H9 (cell line): ENCODE measurements at regions not wholly inside any gene's neighbourhood (a gene's known extent, or its start where the extent isn't known, plus 50 kb on each side); places are given as distances from the start of the nearest gene placed in this dataset.
A peak's percentile ranks its signal among the peaks of the same experiment; 100 is the strongest.

Experiments
- DNase-seq: peaks from one replicate; pipeline ENCODE4 v3.0.0-alpha.2; 2017
- H2AFZ ChIP-seq: one replicate; pipeline ENCODE4 v1.6.1; 2013; ENCODE audit warnings: mild to moderate bottlenecking, low read length, control low read depth, moderate library complexity
- H2AK5ac ChIP-seq: 2 replicates; pipeline ENCODE4 v1.6.1; 2013; ENCODE audit warnings: low read length, control low read depth, mixed read lengths; ENCODE audit not compliant: insufficient read length
- H2BK120ac ChIP-seq: one replicate; pipeline ENCODE4 v1.6.1; 2013; ENCODE audit warnings: low read depth, mild to moderate bottlenecking, low read length, control low read depth, inconsistent platforms; ENCODE audit not compliant: poor library complexity, severe bottlenecking
- H2BK12ac ChIP-seq: 2 replicates; pipeline ENCODE4 v1.6.1; 2013; ENCODE audit warnings: low read length, control low read depth, mixed read lengths, low read depth; ENCODE audit not compliant: insufficient read length
- H2BK15ac ChIP-seq: 2 replicates; pipeline ENCODE4 v1.6.1; 2013; ENCODE audit warnings: low read depth, low read length, control low read depth
- H2BK20ac ChIP-seq: one replicate; pipeline ENCODE4 v1.6.1; 2013; ENCODE audit warnings: low read depth, mild to moderate bottlenecking, low read length, control low read depth, inconsistent platforms; ENCODE audit not compliant: poor library complexity, severe bottlenecking
- H2BK5ac ChIP-seq: 2 replicates; pipeline ENCODE4 v1.6.1; 2013; ENCODE audit warnings: low read length, control low read depth, mixed read lengths; ENCODE audit not compliant: insufficient read length
- H3K14ac ChIP-seq: 2 replicates; pipeline ENCODE4 v1.6.1; 2013; ENCODE audit warnings: low read length, control low read depth; ENCODE audit not compliant: insufficient read depth
- H3K18ac ChIP-seq: 2 replicates; pipeline ENCODE4 v1.6.1; 2013; ENCODE audit warnings: low read depth, mild to moderate bottlenecking, mixed read lengths, low read length, control low read depth; ENCODE audit not compliant: insufficient read length
- H3K23ac ChIP-seq: 2 replicates; pipeline ENCODE4 v1.6.1; 2013; ENCODE audit warnings: low read length, control low read depth, mixed read lengths, low read depth; ENCODE audit not compliant: insufficient read length
- H3K23me2 ChIP-seq: 2 replicates; pipeline ENCODE4 v1.6.1; 2013; ENCODE audit warnings: low read depth, mild to moderate bottlenecking, mixed read lengths, low read length, control low read depth; ENCODE audit not compliant: insufficient read length, poor library complexity, severe bottlenecking
- H3K27ac ChIP-seq: 2 replicates; pipeline ENCODE4 v1.5.1; 2013; ENCODE audit warnings: low read length, control low read depth, mixed read lengths, low read depth; ENCODE audit not compliant: insufficient read length
- H3K27me3 ChIP-seq: 2 replicates; pipeline ENCODE4 v1.6.1; 2013; ENCODE audit warnings: low read length, control low read depth, inconsistent platforms; ENCODE audit not compliant: insufficient read depth
- H3K4ac ChIP-seq: 2 replicates; pipeline ENCODE4 v1.6.1; 2013; ENCODE audit warnings: low read depth, mild to moderate bottlenecking, control low read depth, inconsistent platforms, low read length, moderate library complexity
- H3K4me1 ChIP-seq: 2 replicates; pipeline ENCODE4 v1.6.1; 2013; ENCODE audit warnings: low read length, control low read depth, inconsistent platforms; ENCODE audit not compliant: insufficient read depth
- H3K4me2 ChIP-seq: 2 replicates; pipeline ENCODE4 v1.6.1; 2013; ENCODE audit warnings: low read length, control low read depth, mixed read lengths; ENCODE audit not compliant: insufficient read length, insufficient read depth
- H3K56ac ChIP-seq: 2 replicates; pipeline ENCODE4 v1.6.1; 2013; ENCODE audit warnings: low read depth, mild to moderate bottlenecking, mixed read lengths, low read length, control low read depth; ENCODE audit not compliant: insufficient read length
- H3K79me1 ChIP-seq: 2 replicates; pipeline ENCODE4 v1.6.1; 2013; ENCODE audit warnings: low read depth, mild to moderate bottlenecking, moderate library complexity, low read length, control low read depth, inconsistent platforms; ENCODE audit not compliant: insufficient read depth, poor library complexity, severe bottlenecking
- H3K79me2 ChIP-seq: 2 replicates; pipeline ENCODE4 v1.6.1; 2013; ENCODE audit warnings: low read length, control low read depth, inconsistent platforms; ENCODE audit not compliant: insufficient read depth
- H3K9ac ChIP-seq: 2 replicates; pipeline ENCODE4 v1.6.1; 2013; ENCODE audit warnings: low read length, control low read depth, mixed read lengths; ENCODE audit not compliant: insufficient read length; ENCODE audit errors: extremely low read depth
- H3K9me3 ChIP-seq: one replicate; pipeline ENCODE4 v1.6.1; 2013; ENCODE audit warnings: low read depth, low read length, inconsistent platforms; ENCODE audit not compliant: control insufficient read depth
- H3T11ph ChIP-seq: one replicate; pipeline ENCODE4 v1.6.1; 2013; ENCODE audit warnings: mild to moderate bottlenecking, low read length, control low read depth, inconsistent platforms
- H4K20me1 ChIP-seq: one replicate; pipeline ENCODE4 v1.6.1; 2013; ENCODE audit not compliant: control insufficient read depth, insufficient read length, insufficient read depth
- H4K5ac ChIP-seq: 2 replicates; pipeline ENCODE4 v1.6.1; 2013; ENCODE audit warnings: low read depth, mild to moderate bottlenecking, mixed read lengths, low read length, control low read depth; ENCODE audit not compliant: insufficient read length
- H4K8ac ChIP-seq: replicated peaks from 2 replicates; pipeline ENCODE4 v1.6.1; 2013; ENCODE audit warnings: low read length, control low read depth, mixed read lengths, low read depth; ENCODE audit not compliant: insufficient read length
- H4K91ac ChIP-seq: 2 replicates; pipeline ENCODE4 v1.6.1; 2013; ENCODE audit warnings: low read depth, mild to moderate bottlenecking, moderate library complexity, mixed read lengths, low read length, control low read depth; ENCODE audit not compliant: insufficient read length
- H3K27ac Mint-ChIP-seq, 3 experiments: 2 replicates in 2 of 3; 3 replicates in 1 of 3; pipeline ENCODE4 v1.8.0; 2020 to 2021; ENCODE audit warnings: mixed read lengths in 3 of 3, mild to moderate bottlenecking in 1 of 3, moderate library complexity in 1 of 3
- H3K27me3 Mint-ChIP-seq: 2 replicates; pipeline ENCODE4 v1.8.0; 2021; ENCODE audit warnings: low read depth, mild to moderate bottlenecking, moderate library complexity, mixed read lengths
- H3K36me3 Mint-ChIP-seq, 3 experiments: 2 replicates in 2 of 3; 3 replicates in 1 of 3; pipeline ENCODE4 v1.8.0; 2020 to 2021; ENCODE audit warnings: low read depth in 3 of 3, mixed read lengths in 3 of 3; ENCODE audit not compliant: insufficient read depth in 1 of 3
- H3K4me1 Mint-ChIP-seq, 2 experiments: 2 replicates each; pipeline ENCODE4 v1.8.0; 2020; ENCODE audit warnings: mixed read lengths in 2 of 2
- H3K4me3 Mint-ChIP-seq, 2 experiments: 2 replicates in 1 of 2; 3 replicates in 1 of 2; pipeline ENCODE4 v1.8.0; 2020 to 2021; ENCODE audit warnings: mild to moderate bottlenecking in 2 of 2, mixed read lengths in 2 of 2, moderate library complexity in 1 of 2
- H3K9me3 Mint-ChIP-seq, 2 experiments: 2 replicates in 1 of 2; 3 replicates in 1 of 2; pipeline ENCODE4 v1.8.0; 2020; ENCODE audit warnings: mild to moderate bottlenecking in 2 of 2, mixed read lengths in 2 of 2, moderate library complexity in 1 of 2
- WGBS: extraction: QIAGEN DNeasy Blood & Tissue Kit; methylation state at CpG from one replicate; pipeline ENCODE4 v1.1.7; 2013; ENCODE audit warnings: missing lambda C conversion rate, low lambda C conversion rate, mixed read lengths; ENCODE audit not compliant: insufficient read length; ENCODE audit errors: extremely low coverage; 5-methylcytosine and 5-hydroxymethylcytosine counted together
- TF ChIP-seq, protein P1 (sequence below): fragments of 200-600 bp; sonication (generic); conservative IDR thresholded peaks from 3 replicates; pipeline ENCODE4 v1.8.0; 2021; ENCODE audit warnings: antibody characterized with exemption, mild to moderate bottlenecking

DNA sequence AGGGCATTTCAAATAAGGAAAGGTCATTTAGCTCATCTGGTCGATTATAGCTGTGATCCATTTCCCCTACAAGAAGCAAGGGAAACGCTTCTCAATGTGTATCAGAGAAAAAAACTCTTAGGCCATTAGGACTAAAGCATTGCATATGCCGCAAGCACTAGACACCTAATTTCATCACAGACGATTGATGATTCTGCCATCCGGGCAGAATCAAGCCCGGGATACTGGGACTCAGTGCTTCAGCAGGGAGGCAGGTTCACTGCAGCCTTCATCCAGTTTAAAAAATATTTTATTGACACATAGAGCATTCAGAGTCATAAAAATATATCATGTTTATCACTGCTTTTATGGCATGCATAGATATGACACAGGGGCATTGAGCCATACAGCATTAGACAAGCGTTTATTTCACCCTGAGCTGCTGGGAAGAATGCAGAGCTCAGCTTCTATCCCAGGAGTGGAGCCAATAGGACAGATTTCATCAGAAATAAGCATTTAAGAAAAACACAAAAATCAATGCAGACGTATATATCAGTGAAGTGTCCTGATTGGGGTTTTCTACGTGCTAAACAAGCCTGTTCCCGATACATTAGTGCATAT lies 806.9 kb downstream of the GALC start:
- H2BK15ac ChIP-seq: no peak overlapping the region
- H3K23me2 ChIP-seq: no peaks in the 10 kb centered on the region
- Mint-ChIP-seq H3K36me3 (no peaks in the 10 kb centered on the region), H3K4me3 (peak overlapping the region; percentile 21 to 45; a peak in 3 of 5 replicates), H3K27ac (peak overlapping the region in 1 of 3 experiments; percentile 63; a peak in 1 of 7 replicates), H3K9me3 (no peaks in the 10 kb centered on the region), H3K27me3 (peaks cover 50% of the 10 kb centered on the region), H3K4me1 (peaks cover 34 to 42% of the 10 kb centered on the region in 2 experiments)
- no peak overlapping the region for H3K18ac ChIP-seq
- no peak overlapping the region for H3K56ac ChIP-seq
- no peaks in the 10 kb centered on the region for H3K9me3 ChIP-seq
- H4K5ac ChIP-seq: no peak overlapping the region
- H4K20me1 ChIP-seq: no peaks in the 10 kb centered on the region
- no peaks in the 10 kb centered on the region for H3K79me2 ChIP-seq
- no peak overlapping the region for H4K8ac ChIP-seq
- no peak overlapping the region for H2BK20ac ChIP-seq
- no peak overlapping the region for H3K9ac ChIP-seq
- H3K23ac ChIP-seq: no peak overlapping the region
- no peak overlapping the region for H3K14ac ChIP-seq
- H3K4ac ChIP-seq: no peak overlapping the region
- peaks cover 5% of the 10 kb centered on the region; the same call in 1 of the 2 replicates for H3K4me1 ChIP-seq
- H3K27ac ChIP-seq: no peak overlapping the region
- H3K4me2 ChIP-seq: no peak overlapping the region
- no peak overlapping the region for H2BK5ac ChIP-seq
- H2BK120ac ChIP-seq: no peak overlapping the region
- no peak overlapping the region for H2AK5ac ChIP-seq
- H3K79me1 ChIP-seq: no peaks in the 10 kb centered on the region
- no CpG with 5 or more reads among the region's 10 CpGs for WGBS
- H2AFZ ChIP-seq: no peak overlapping the region
- H4K91ac ChIP-seq: no peak overlapping the region
- H2BK12ac ChIP-seq: no peak overlapping the region
- no peaks in the 10 kb centered on the region for H3K27me3 ChIP-seq
- DNase-seq: no peak
- H3T11ph ChIP-seq: no peak overlapping the region
- TF ChIP-seq, protein P1, sequence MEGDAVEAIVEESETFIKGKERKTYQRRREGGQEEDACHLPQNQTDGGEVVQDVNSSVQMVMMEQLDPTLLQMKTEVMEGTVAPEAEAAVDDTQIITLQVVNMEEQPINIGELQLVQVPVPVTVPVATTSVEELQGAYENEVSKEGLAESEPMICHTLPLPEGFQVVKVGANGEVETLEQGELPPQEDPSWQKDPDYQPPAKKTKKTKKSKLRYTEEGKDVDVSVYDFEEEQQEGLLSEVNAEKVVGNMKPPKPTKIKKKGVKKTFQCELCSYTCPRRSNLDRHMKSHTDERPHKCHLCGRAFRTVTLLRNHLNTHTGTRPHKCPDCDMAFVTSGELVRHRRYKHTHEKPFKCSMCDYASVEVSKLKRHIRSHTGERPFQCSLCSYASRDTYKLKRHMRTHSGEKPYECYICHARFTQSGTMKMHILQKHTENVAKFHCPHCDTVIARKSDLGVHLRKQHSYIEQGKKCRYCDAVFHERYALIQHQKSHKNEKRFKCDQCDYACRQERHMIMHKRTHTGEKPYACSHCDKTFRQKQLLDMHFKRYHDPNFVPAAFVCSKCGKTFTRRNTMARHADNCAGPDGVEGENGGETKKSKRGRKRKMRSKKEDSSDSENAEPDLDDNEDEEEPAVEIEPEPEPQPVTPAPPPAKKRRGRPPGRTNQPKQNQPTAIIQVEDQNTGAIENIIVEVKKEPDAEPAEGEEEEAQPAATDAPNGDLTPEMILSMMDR: no peak
